Keratinocyte (primary cell): ENCODE measurements at regions not wholly inside any gene's neighbourhood (a gene's known extent, or its start where the extent isn't known, plus 50 kb on each side); places are given as distances from the start of the nearest gene placed in this dataset.

Experiments
- DNase-seq: peaks from one replicate; pipeline ENCODE4 v3.0.0-alpha.2; 2011; ENCODE audit warnings: low read depth, missing footprints, low spot score
- FAIRE-seq: peaks from 2 replicates; lab custom pipeline; 2011; peaks lifted over from hg19 to GRCh38; lab: Jason Lieb, UNC
- H2AFZ ChIP-seq: 2 replicates; pipeline ENCODE4 v1.6.0; 2012; ENCODE audit warnings: low read length, control low read depth, inconsistent platforms; ENCODE audit not compliant: control insufficient read depth
- H3K27ac ChIP-seq: 2 replicates; pipeline ENCODE4 v1.5.1; 2011; ENCODE audit warnings: low read length; ENCODE audit not compliant: control insufficient read depth, insufficient read depth
- H3K27me3 ChIP-seq: 3 replicates; pipeline ENCODE4 v1.6.0; 2011; ENCODE audit warnings: low read length; ENCODE audit not compliant: control insufficient read depth, insufficient read depth; ENCODE audit errors: extremely low read depth
- H3K36me3 ChIP-seq, 2 experiments: 2 replicates in 1 of 2; 3 replicates in 1 of 2; pipeline ENCODE4 v1.5.1; 2011; ENCODE audit warnings: low read length in 2 of 2, mild to moderate bottlenecking in 1 of 2; ENCODE audit not compliant: control insufficient read depth in 2 of 2, insufficient read depth in 2 of 2; ENCODE audit errors: extremely low read depth in 1 of 2
- H3K4me1 ChIP-seq: 3 replicates; pipeline ENCODE4 v1.5.1; 2011; ENCODE audit warnings: low read length; ENCODE audit not compliant: control insufficient read depth, insufficient read depth; ENCODE audit errors: extremely low read depth
- H3K4me2 ChIP-seq: 3 replicates; pipeline ENCODE4 v1.6.0; 2011; ENCODE audit warnings: low read depth, low read length; ENCODE audit not compliant: control insufficient read depth, insufficient read depth; ENCODE audit errors: extremely low read depth
- H3K4me3 ChIP-seq, 3 experiments: fragments of 200-600 bp in 1 of 3; sonication (generic) in 1 of 3; 2 replicates in 2 of 3; 3 replicates in 1 of 3; pipeline ENCODE4 v1.5.1; 2011 to 2016; ENCODE audit warnings: low read length in 3 of 3, mild to moderate bottlenecking in 3 of 3, control low read depth in 2 of 3, inconsistent platforms in 1 of 3, low read depth in 1 of 3, mixed read lengths in 1 of 3, mixed run types in 1 of 3, moderate library complexity in 1 of 3; ENCODE audit not compliant: control insufficient read depth in 2 of 3, insufficient read depth in 2 of 3; ENCODE audit errors: extremely low read depth in 1 of 3
- H3K79me2 ChIP-seq: 2 replicates; pipeline ENCODE4 v1.6.0; 2012; ENCODE audit warnings: low read length; ENCODE audit not compliant: control insufficient read depth, insufficient read depth
- H3K9ac ChIP-seq: 3 replicates; pipeline ENCODE4 v1.6.0; 2011; ENCODE audit warnings: low read length; ENCODE audit not compliant: control insufficient read depth, insufficient read depth; ENCODE audit errors: extremely low read depth
- H3K9me1 ChIP-seq: 3 replicates; pipeline ENCODE4 v1.6.0; 2011; ENCODE audit warnings: low read length; ENCODE audit not compliant: control insufficient read depth, insufficient read depth; ENCODE audit errors: extremely low read depth
- H3K9me3 ChIP-seq: 2 replicates; pipeline ENCODE4 v1.5.1; 2012; ENCODE audit warnings: low read depth, low read length; ENCODE audit not compliant: control insufficient read depth
- H4K20me1 ChIP-seq: 3 replicates; pipeline ENCODE4 v1.6.0; 2011; ENCODE audit warnings: low read length; ENCODE audit not compliant: control insufficient read depth, insufficient read depth; ENCODE audit errors: extremely low read depth
- EZH2 ChIP-seq: IDR thresholded peaks from one replicate; pipeline ENCODE4 v1.6.1; 2012; ENCODE audit warnings: inconsistent platforms, mild to moderate bottlenecking, low read length, moderate library complexity
- dilution Hi-C: fragments of 300-500 bp; cut with MboI; formaldehyde crosslinking; loops from one replicate; pipeline ENCODE4 v1.7.0; 2020; ENCODE audit warnings: low sequenced_read_pairs; ENCODE audit not compliant: extremely low pct_ligation_motif_present
- TF ChIP-seq, protein P1 (sequence below), 3 experiments: IDR thresholded peaks in 1 of 3; conservative IDR thresholded peaks in 1 of 3; optimal IDR thresholded peaks in 1 of 3; 2 replicates in 2 of 3; 3 replicates in 1 of 3; pipeline versions ENCODE3 to v1.5.1; 2011; ENCODE audit warnings: low read length in 3 of 3, mild to moderate bottlenecking in 3 of 3, moderate library complexity in 2 of 3, control low read depth in 1 of 3, inconsistent platforms in 1 of 3; ENCODE audit not compliant: insufficient read depth in 2 of 3; ENCODE audit errors: extremely low read depth in 1 of 3

GRCh38 chr6:33865478-33866077, 61.8 kb upstream of the MLN start:
- Histone ChIP-seq H3K4me2 (no peak overlapping the region), H3K79me2 (no peaks in the 10 kb centered on the region), H3K4me3 (no peak overlapping the region), H3K9me1 (no peaks in the 10 kb centered on the region), H3K4me1 (peaks cover 7% of the 10 kb centered on the region), H3K9me3 (no peaks in the 10 kb centered on the region), H3K27ac (no peak overlapping the region), H3K36me3 (no peaks in the 10 kb centered on the region), H3K9ac (no peak overlapping the region), H2AFZ (no peak overlapping the region), H3K27me3 (peaks cover 8% of the 10 kb centered on the region), H4K20me1 (no peaks in the 10 kb centered on the region)
- TF ChIP-seq EZH2 = no peak
- TF ChIP-seq, protein P1, sequence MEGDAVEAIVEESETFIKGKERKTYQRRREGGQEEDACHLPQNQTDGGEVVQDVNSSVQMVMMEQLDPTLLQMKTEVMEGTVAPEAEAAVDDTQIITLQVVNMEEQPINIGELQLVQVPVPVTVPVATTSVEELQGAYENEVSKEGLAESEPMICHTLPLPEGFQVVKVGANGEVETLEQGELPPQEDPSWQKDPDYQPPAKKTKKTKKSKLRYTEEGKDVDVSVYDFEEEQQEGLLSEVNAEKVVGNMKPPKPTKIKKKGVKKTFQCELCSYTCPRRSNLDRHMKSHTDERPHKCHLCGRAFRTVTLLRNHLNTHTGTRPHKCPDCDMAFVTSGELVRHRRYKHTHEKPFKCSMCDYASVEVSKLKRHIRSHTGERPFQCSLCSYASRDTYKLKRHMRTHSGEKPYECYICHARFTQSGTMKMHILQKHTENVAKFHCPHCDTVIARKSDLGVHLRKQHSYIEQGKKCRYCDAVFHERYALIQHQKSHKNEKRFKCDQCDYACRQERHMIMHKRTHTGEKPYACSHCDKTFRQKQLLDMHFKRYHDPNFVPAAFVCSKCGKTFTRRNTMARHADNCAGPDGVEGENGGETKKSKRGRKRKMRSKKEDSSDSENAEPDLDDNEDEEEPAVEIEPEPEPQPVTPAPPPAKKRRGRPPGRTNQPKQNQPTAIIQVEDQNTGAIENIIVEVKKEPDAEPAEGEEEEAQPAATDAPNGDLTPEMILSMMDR (optimal IDR thresholded peaks at IDR 0.05 in 1 of 3, IDR thresholded peaks at IDR 0.05 in 1 of 3, conservative IDR thresholded peaks at IDR 0.05 in 1 of 3; ENCODE audit: extremely low read depth in 1 of 3, insufficient read depth in 2 of 3, low read length in 3 of 3) = no peak
- dilution Hi-C loops = no loop called here
- FAIRE-seq = no peak
- no peak for DNase-seq

- no peaks in the 10 kb centered on the region for H3K79me2 ChIP-seq
- no peak for FAIRE-seq
- H3K27me3 ChIP-seq = no peaks in the 10 kb centered on the region
- no peak overlapping the region for H2AFZ ChIP-seq
- no peak overlapping the region for H3K4me2 ChIP-seq
- no peak overlapping the region for H3K4me3 ChIP-seq
- dilution Hi-C loops = no loop called here
- no peak overlapping the region for H3K27ac ChIP-seq
- H3K4me1 ChIP-seq = peaks cover 7% of the 10 kb centered on the region
- no peaks in the 10 kb centered on the region for H3K9me1 ChIP-seq
- no peak overlapping the region for H3K9ac ChIP-seq
- no peak for TF ChIP-seq EZH2
- TF ChIP-seq, protein P1 (optimal IDR thresholded peaks at IDR 0.05 in 1 of 3, IDR thresholded peaks at IDR 0.05 in 1 of 3, conservative IDR thresholded peaks at IDR 0.05 in 1 of 3; ENCODE audit: extremely low read depth in 1 of 3, insufficient read depth in 2 of 3, low read length in 3 of 3) = no peak
- H3K36me3 ChIP-seq = no peaks in the 10 kb centered on the region
- DNase-seq = no peak
- no peaks in the 10 kb centered on the region for H4K20me1 ChIP-seq
- H3K9me3 ChIP-seq = no peaks in the 10 kb centered on the region
Measured at GRCh38 chr6:33863723-33864440, 60.1 kb upstream of the MLN start.
